Endothelial cell of umbilical vein (primary cell): ENCODE measurements at regions not wholly inside any gene's neighbourhood (a gene's known extent, or its start where the extent isn't known, plus 50 kb on each side); places are given as distances from the start of the nearest gene placed in this dataset.

Source experiments
- BruUV-seq: library from RNA; stranded (reverse); fragments of 400-500 nt; replicated peaks from 2 replicates; lab custom pipeline; 2021; lab: Mats Ljungman, UMichigan
- CTCF ChIA-PET: fragments of 300-600, 350-600 bp; sonication (Branson Sonifier 250); formaldehyde crosslinking; loops from one replicate; lab custom pipeline; 2021; ENCODE audit warnings: antibody characterized with exemption, inconsistent platforms; lab: Charles Lee
- POLR2A ChIA-PET: fragments of 300-600, 350-600 bp; sonication (Branson Sonifier 250); formaldehyde crosslinking; loops from one replicate; lab custom pipeline; 2021; ENCODE audit warnings: antibody characterized with exemption, inconsistent platforms; lab: Charles Lee
- DNase-seq: peaks from one replicate; pipeline ENCODE4 v3.0.0-alpha.2; 2011; ENCODE audit warnings: low read depth, low spot score
- FAIRE-seq: peaks from 2 replicates; lab custom pipeline; 2011; peaks lifted over from hg19 to GRCh38; lab: Jason Lieb, UNC
- H2AFZ ChIP-seq: 2 replicates; pipeline ENCODE4 v1.6.0; 2012; ENCODE audit warnings: low read depth, low read length, control low read depth, inconsistent platforms
- H3K27ac ChIP-seq: 2 replicates; pipeline ENCODE4 v1.5.1; 2011; ENCODE audit warnings: low read depth, mild to moderate bottlenecking, control low read depth, low read length, moderate library complexity; ENCODE audit not compliant: insufficient read depth
- H3K27me3 ChIP-seq, 2 experiments: 2 replicates each; pipeline versions ENCODE4 v1.6.0 to v1.6.1; 2011; ENCODE audit warnings: low read length in 2 of 2, mixed read lengths in 1 of 2; ENCODE audit not compliant: control insufficient read depth in 2 of 2, insufficient read depth in 2 of 2
- H3K36me3 ChIP-seq, 2 experiments: 2 replicates in 1 of 2; 3 replicates in 1 of 2; pipeline ENCODE4 v1.5.1; 2011; ENCODE audit warnings: low read length in 2 of 2, mild to moderate bottlenecking in 1 of 2, moderate library complexity in 1 of 2; ENCODE audit not compliant: control insufficient read depth in 2 of 2, insufficient read depth in 2 of 2; ENCODE audit errors: extremely low read depth in 1 of 2
- H3K4me1 ChIP-seq: 3 replicates; pipeline ENCODE4 v1.5.1; 2011; ENCODE audit warnings: mild to moderate bottlenecking, low read length; ENCODE audit not compliant: control insufficient read depth, insufficient read depth; ENCODE audit errors: extremely low read depth
- H3K4me2 ChIP-seq: 2 replicates; pipeline ENCODE4 v1.6.1; 2011; ENCODE audit warnings: low read length, control low read depth, mixed read lengths; ENCODE audit not compliant: insufficient read depth
- H3K4me3 ChIP-seq, 3 experiments: fragments of 200-600 bp in 1 of 3; sonication (generic), shearing (Covaris generic) in 1 of 3; replicated peaks in 1 of 3; 2 replicates each; pipeline ENCODE4 v1.5.1; 2011 to 2016; ENCODE audit warnings: control low read depth in 3 of 3, low read length in 3 of 3, mild to moderate bottlenecking in 2 of 3, inconsistent platforms in 1 of 3, low read depth in 1 of 3, moderate library complexity in 1 of 3; ENCODE audit not compliant: insufficient read depth in 1 of 3
- H3K79me2 ChIP-seq: 2 replicates; pipeline ENCODE4 v1.6.0; 2012; ENCODE audit warnings: low read length, inconsistent platforms; ENCODE audit not compliant: control insufficient read depth, insufficient read depth
- H3K9ac ChIP-seq: replicated peaks from 2 replicates; pipeline ENCODE3; 2011; ENCODE audit warnings: low read length, control low read depth; ENCODE audit not compliant: insufficient read depth; ENCODE audit errors: extremely low read depth
- H3K9me1 ChIP-seq: replicated peaks from 3 replicates; pipeline ENCODE4 v1.6.0; 2011; ENCODE audit warnings: mild to moderate bottlenecking, low read length; ENCODE audit not compliant: control insufficient read depth, insufficient read depth; ENCODE audit errors: extremely low read depth
- H3K9me3 ChIP-seq: replicated peaks from 2 replicates; pipeline ENCODE4 v1.5.1; 2012; ENCODE audit warnings: low read length, inconsistent platforms; ENCODE audit not compliant: control insufficient read depth, insufficient read depth
- H4K20me1 ChIP-seq: replicated peaks from 2 replicates; pipeline ENCODE3; 2011; ENCODE audit warnings: mild to moderate bottlenecking, low read length; ENCODE audit not compliant: control insufficient read depth, insufficient read depth; ENCODE audit errors: extremely low read depth
- CTCF ChIP-seq, 2 donors: IDR thresholded peaks; 1 replicate in 1 of 2; 2 replicates in 1 of 2; pipeline ENCODE4 v1.5.1; 2011; ENCODE audit warnings: low read length in 2 of 2, mild to moderate bottlenecking in 2 of 2, moderate library complexity in 2 of 2, control low read depth in 1 of 2, inconsistent platforms in 1 of 2, low read depth in 1 of 2; ENCODE audit not compliant: insufficient read depth in 1 of 2; ENCODE audit errors: extremely low read depth in 1 of 2
- EZH2 ChIP-seq: IDR thresholded peaks from 2 replicates; pipeline ENCODE4 v1.6.1; 2012; ENCODE audit warnings: borderline replicate concordance, low read depth, mild to moderate bottlenecking, moderate library complexity, low read length, inconsistent platforms; ENCODE audit not compliant: severe bottlenecking
- FOS ChIP-seq: IDR thresholded peaks from 2 replicates; pipeline ENCODE4 v1.6.1; 2011; ENCODE audit warnings: mild to moderate bottlenecking, low read length, moderate library complexity, borderline replicate concordance; ENCODE audit not compliant: insufficient read depth
- GATA2 ChIP-seq: IDR thresholded peaks from 2 replicates; pipeline ENCODE4 v1.7.0; 2011; ENCODE audit warnings: low read depth, mild to moderate bottlenecking, moderate library complexity, mixed read lengths, low read length; ENCODE audit not compliant: insufficient read length, insufficient read depth
- JUN ChIP-seq: IDR thresholded peaks from 2 replicates; pipeline ENCODE4 v1.6.1; 2011; ENCODE audit warnings: borderline replicate concordance, low read depth; ENCODE audit not compliant: insufficient read length, insufficient read depth
- MYC ChIP-seq: IDR thresholded peaks from one replicate; pipeline ENCODE4 v1.6.1; 2011; ENCODE audit warnings: mild to moderate bottlenecking, low read depth, low read length
- POLR2A ChIP-seq: IDR thresholded peaks from 2 replicates; pipeline ENCODE4 v1.6.1; 2012; ENCODE audit warnings: low read depth, mild to moderate bottlenecking, control low read depth, low read length
- POLR2AphosphoS5 ChIP-seq: IDR thresholded peaks from 2 replicates; pipeline ENCODE4 v1.6.1; 2012; ENCODE audit warnings: low read depth, mild to moderate bottlenecking, control low read depth, low read length, moderate library complexity; ENCODE audit not compliant: insufficient read depth
- dilution Hi-C: fragments of 300-500 bp; cut with MboI; formaldehyde crosslinking; loops from one replicate; pipeline ENCODE4 v1.15.0; 2019; ENCODE audit warnings: low sequenced_read_pairs; ENCODE audit not compliant: extremely low pct_ligation_motif_present
- intact Hi-C: fragments of 100-400 bp; cut with micrococcal nuclease; formaldehyde crosslinking; loops from one replicate; pipeline ENCODE4 v1.10.0; 2022

GRCh38 chr7:38049679-38050078, 128.4 kb upstream of the STARD3NL start:
- ChIA-PET POLR2A (no interaction called here), CTCF (no interaction called here)
- no peak for TF ChIP-seq FOS
- no peak for TF ChIP-seq JUN
- no peak for TF ChIP-seq POLR2A
- dilution Hi-C loops, result no loop called here
- no peaks in the 10 kb centered on the region for H3K36me3 ChIP-seq
- no peaks in the 10 kb centered on the region for H4K20me1 ChIP-seq
- no peak overlapping the region for H3K4me2 ChIP-seq
- H3K79me2 ChIP-seq, result no peaks in the 10 kb centered on the region
- no peak overlapping the region for H3K27ac ChIP-seq
- no peaks in the 10 kb centered on the region for H3K27me3 ChIP-seq
- FAIRE-seq, result no peak
- no peak overlapping the region for H2AFZ ChIP-seq
- no peak for DNase-seq
- BruUV-seq, result no TSS peak
- no peaks in the 10 kb centered on the region for H3K9me1 ChIP-seq
- intact Hi-C loops, result no loop called here
- no peak overlapping the region for H3K9ac ChIP-seq
- no peak overlapping the region for H3K4me3 ChIP-seq
- H3K4me1 ChIP-seq, result no peaks in the 10 kb centered on the region
- no peaks in the 10 kb centered on the region for H3K9me3 ChIP-seq

GRCh38 chr7:38051311-38051710, 126.7 kb upstream of the STARD3NL start:
- H3K79me2 ChIP-seq, result no peaks in the 10 kb centered on the region
- CTCF ChIA-PET, result no interaction called here
- no peak overlapping the region for H3K4me2 ChIP-seq
- no peak overlapping the region for H3K27ac ChIP-seq
- intact Hi-C loops (no loop called here), dilution Hi-C loops (no loop called here)
- no peak overlapping the region for H3K4me3 ChIP-seq
- H3K9me3 ChIP-seq, result no peaks in the 10 kb centered on the region
- FAIRE-seq, result no peak
- H3K27me3 ChIP-seq, result no peaks in the 10 kb centered on the region
- H3K4me1 ChIP-seq, result no peaks in the 10 kb centered on the region
- no peaks in the 10 kb centered on the region for H4K20me1 ChIP-seq
- POLR2A ChIA-PET, result no interaction called here
- H3K36me3 ChIP-seq, result no peaks in the 10 kb centered on the region
- H3K9ac ChIP-seq, result no peak overlapping the region
- BruUV-seq, result no TSS peak
- H3K9me1 ChIP-seq, result no peaks in the 10 kb centered on the region
- H2AFZ ChIP-seq, result no peak overlapping the region
- DNase-seq, result no peak
- no peak for TF ChIP-seq EZH2
- TF ChIP-seq POLR2AphosphoS5, result no peak
- TF ChIP-seq JUN, result no peak
- no peak for TF ChIP-seq POLR2A
- TF ChIP-seq MYC, result no peak
- no peak for TF ChIP-seq CTCF (IDR thresholded peaks at IDR 0.05; ENCODE audit: extremely low read depth in 1 of 2, insufficient read depth in 1 of 2, low read depth in 1 of 2, low read length in 2 of 2)
- TF ChIP-seq GATA2, result no peak
